GM12878 (cell line): ENCODE measurements at regions not wholly inside any gene's neighbourhood (a gene's known extent, or its start where the extent isn't known, plus 50 kb on each side); places are given as distances from the start of the nearest gene placed in this dataset.
A peak's percentile ranks its signal among the peaks of the same experiment; 100 is the strongest.

ENCODE experiments used
- BMI1 ChIP-seq: fragments of 450-650 bp; IDR thresholded peaks from 2 replicates; pipeline ENCODE4 v1.6.1; 2016; ENCODE audit warnings: mild to moderate bottlenecking, moderate library complexity, borderline replicate concordance
- CBX5 ChIP-seq: sonication (generic); IDR thresholded peaks from 2 replicates; pipeline ENCODE4 v1.6.1; 2016; ENCODE audit warnings: low read depth, moderate library complexity, mild to moderate bottlenecking, inconsistent platforms
- CHD2 ChIP-seq: IDR thresholded peaks from 2 replicates; pipeline ENCODE4 v1.6.1; 2011; ENCODE audit warnings: low read depth, low read length, improper control_type of control experiment, borderline replicate concordance
- CHD4 ChIP-seq: fragments of 200-600 bp; sonication (generic); IDR thresholded peaks from 2 replicates; pipeline ENCODE4 v1.6.1; 2016; ENCODE audit warnings: mild to moderate bottlenecking
- EED ChIP-seq: sonication (generic); IDR thresholded peaks from 2 replicates; pipeline ENCODE4 v1.6.1; 2016; ENCODE audit warnings: antibody characterized with exemption, low read depth
- EGR1 ChIP-seq, 2 experiments: IDR thresholded peaks; 1 replicate in 1 of 2; 2 replicates in 1 of 2; pipeline ENCODE4 v1.6.1; 2011 to 2012; ENCODE audit warnings: low read depth in 2 of 2, low read length in 2 of 2, borderline replicate concordance in 1 of 2, mild to moderate bottlenecking in 1 of 2, moderate library complexity in 1 of 2
- GATAD2B ChIP-seq: fragments of 450-650 bp; conservative IDR thresholded peaks from 2 replicates; pipeline ENCODE4 v1.6.1; 2017; ENCODE audit warnings: low read depth, mild to moderate bottlenecking, moderate library complexity
- HSF1 ChIP-seq: fragments of 150-350 bp; IDR thresholded peaks from 2 replicates; pipeline ENCODE4 v1.6.1; 2014; ENCODE audit warnings: mild to moderate bottlenecking, low read depth, low read length
- IKZF1 ChIP-seq: fragments of 450-650 bp; conservative IDR thresholded peaks from 2 replicates; pipeline ENCODE4 v1.6.1; 2017; ENCODE audit warnings: antibody characterized with exemption, mild to moderate bottlenecking
- IKZF2 ChIP-seq, 2 experiments: fragments of 450-650 bp; IDR thresholded peaks; 2 replicates each; pipeline ENCODE4 v1.6.1; 2017; ENCODE audit warnings: mild to moderate bottlenecking in 2 of 2, moderate library complexity in 2 of 2
- IRF3 ChIP-seq: fragments of 450-650 bp; IDR thresholded peaks from 2 replicates; pipeline ENCODE4 v1.6.1; 2014; ENCODE audit warnings: mild to moderate bottlenecking
- JUNB ChIP-seq: IDR thresholded peaks from 2 replicates; pipeline ENCODE4 v1.6.1; 2016; ENCODE audit warnings: antibody characterized with exemption, mild to moderate bottlenecking
- NKRF ChIP-seq: fragments of 450-650 bp; conservative IDR thresholded peaks from 2 replicates; pipeline ENCODE4 v1.6.1; 2017; ENCODE audit warnings: mild to moderate bottlenecking, moderate library complexity
- NR2F1 ChIP-seq: fragments of 450-650 bp; conservative IDR thresholded peaks from 2 replicates; pipeline ENCODE4 v1.6.1; 2017; ENCODE audit warnings: mild to moderate bottlenecking
- PML ChIP-seq: IDR thresholded peaks from 2 replicates; pipeline ENCODE4 v1.6.1; 2012; ENCODE audit warnings: low read length, inconsistent platforms
- RBBP5 ChIP-seq: fragments of 200-600 bp; sonication (generic); conservative IDR thresholded peaks from 2 replicates; pipeline ENCODE4 v1.6.1; 2016
- RUNX3 ChIP-seq: IDR thresholded peaks from 2 replicates; pipeline ENCODE4 v1.6.1; 2012; ENCODE audit warnings: low read length, inconsistent platforms
- TCF12 ChIP-seq: IDR thresholded peaks from 2 replicates; pipeline ENCODE4 v1.6.1; 2011; ENCODE audit warnings: low read depth, mild to moderate bottlenecking, low read length
- ZBTB33 ChIP-seq: fragments of 450-650 bp; IDR thresholded peaks from 2 replicates; pipeline ENCODE4 v1.6.1; 2017; ENCODE audit warnings: mild to moderate bottlenecking
- TF ChIP-seq, protein P1 (sequence below): fragments of 450-650 bp; IDR thresholded peaks from 2 replicates; pipeline ENCODE4 v1.6.1; 2017; ENCODE audit warnings: mild to moderate bottlenecking, moderate library complexity
- TF ChIP-seq, protein P2 (sequence below): IDR thresholded peaks from 2 replicates; pipeline ENCODE4 v1.6.1; 2011; ENCODE audit warnings: low read depth, low read length, improper control_type of control experiment, borderline replicate concordance

DNA sequence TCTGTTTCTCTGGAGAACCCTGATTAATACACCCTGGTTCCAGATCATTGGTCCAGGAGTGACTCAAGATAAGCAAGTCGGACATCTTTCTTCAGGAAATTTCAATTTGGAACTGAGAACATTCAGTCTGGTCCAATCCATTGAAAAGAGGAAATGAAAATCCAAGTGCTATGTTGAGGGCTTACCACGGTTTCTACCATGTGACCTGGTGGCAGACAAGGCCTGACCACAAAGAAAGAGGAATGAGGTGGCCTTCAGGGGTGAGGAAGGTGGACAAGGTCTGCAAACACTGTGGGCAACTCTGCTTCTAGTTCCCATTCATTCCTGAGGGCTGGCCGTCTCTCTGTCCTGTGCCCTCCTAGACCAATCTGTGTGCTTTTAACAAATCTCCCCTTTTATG is 149.2 kb upstream of the GHITM start (continued):
- TF ChIP-seq IRF3, result no peak
- TF ChIP-seq, protein P1, sequence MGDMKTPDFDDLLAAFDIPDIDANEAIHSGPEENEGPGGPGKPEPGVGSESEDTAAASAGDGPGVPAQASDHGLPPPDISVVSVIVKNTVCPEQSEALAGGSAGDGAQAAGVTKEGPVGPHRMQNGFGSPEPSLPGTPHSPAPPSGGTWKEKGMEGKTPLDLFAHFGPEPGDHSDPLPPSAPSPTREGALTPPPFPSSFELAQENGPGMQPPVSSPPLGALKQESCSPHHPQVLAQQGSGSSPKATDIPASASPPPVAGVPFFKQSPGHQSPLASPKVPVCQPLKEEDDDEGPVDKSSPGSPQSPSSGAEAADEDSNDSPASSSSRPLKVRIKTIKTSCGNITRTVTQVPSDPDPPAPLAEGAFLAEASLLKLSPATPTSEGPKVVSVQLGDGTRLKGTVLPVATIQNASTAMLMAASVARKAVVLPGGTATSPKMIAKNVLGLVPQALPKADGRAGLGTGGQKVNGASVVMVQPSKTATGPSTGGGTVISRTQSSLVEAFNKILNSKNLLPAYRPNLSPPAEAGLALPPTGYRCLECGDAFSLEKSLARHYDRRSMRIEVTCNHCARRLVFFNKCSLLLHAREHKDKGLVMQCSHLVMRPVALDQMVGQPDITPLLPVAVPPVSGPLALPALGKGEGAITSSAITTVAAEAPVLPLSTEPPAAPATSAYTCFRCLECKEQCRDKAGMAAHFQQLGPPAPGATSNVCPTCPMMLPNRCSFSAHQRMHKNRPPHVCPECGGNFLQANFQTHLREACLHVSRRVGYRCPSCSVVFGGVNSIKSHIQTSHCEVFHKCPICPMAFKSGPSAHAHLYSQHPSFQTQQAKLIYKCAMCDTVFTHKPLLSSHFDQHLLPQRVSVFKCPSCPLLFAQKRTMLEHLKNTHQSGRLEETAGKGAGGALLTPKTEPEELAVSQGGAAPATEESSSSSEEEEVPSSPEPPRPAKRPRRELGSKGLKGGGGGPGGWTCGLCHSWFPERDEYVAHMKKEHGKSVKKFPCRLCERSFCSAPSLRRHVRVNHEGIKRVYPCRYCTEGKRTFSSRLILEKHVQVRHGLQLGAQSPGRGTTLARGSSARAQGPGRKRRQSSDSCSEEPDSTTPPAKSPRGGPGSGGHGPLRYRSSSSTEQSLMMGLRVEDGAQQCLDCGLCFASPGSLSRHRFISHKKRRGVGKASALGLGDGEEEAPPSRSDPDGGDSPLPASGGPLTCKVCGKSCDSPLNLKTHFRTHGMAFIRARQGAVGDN, result no peak
- TF ChIP-seq CBX5, result no peak
- TF ChIP-seq, protein P2, sequence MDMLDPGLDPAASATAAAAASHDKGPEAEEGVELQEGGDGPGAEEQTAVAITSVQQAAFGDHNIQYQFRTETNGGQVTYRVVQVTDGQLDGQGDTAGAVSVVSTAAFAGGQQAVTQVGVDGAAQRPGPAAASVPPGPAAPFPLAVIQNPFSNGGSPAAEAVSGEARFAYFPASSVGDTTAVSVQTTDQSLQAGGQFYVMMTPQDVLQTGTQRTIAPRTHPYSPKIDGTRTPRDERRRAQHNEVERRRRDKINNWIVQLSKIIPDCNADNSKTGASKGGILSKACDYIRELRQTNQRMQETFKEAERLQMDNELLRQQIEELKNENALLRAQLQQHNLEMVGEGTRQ, result peak; percentile 45; the same call in 1 of the 2 replicates
- no peak for TF ChIP-seq PML
- TF ChIP-seq EED, result peak; percentile 90
- 0 out of 2 replicates have a peak, but pooled peaks have one; percentile 39 for TF ChIP-seq TCF12
- TF ChIP-seq IKZF2 (IDR thresholded peaks at IDR 0.05), result peak; percentile 95 to 96
- TF ChIP-seq BMI1, result peak; percentile 44; the same call in 1 of the 2 replicates
- TF ChIP-seq NKRF, result no peak
- no peak for TF ChIP-seq ZBTB33
- TF ChIP-seq HSF1, result no peak
- TF ChIP-seq JUNB, result no peak; the same call in 1 of the 2 replicates
- TF ChIP-seq GATAD2B, result no peak
- TF ChIP-seq CHD2, result 0 out of 2 replicates have a peak, but pooled peaks have one; percentile 51
- TF ChIP-seq NR2F1, result peak; percentile 77
- TF ChIP-seq CHD4, result no peak
- TF ChIP-seq RUNX3, result peak; percentile 98
- no peak for TF ChIP-seq EGR1 (IDR thresholded peaks at IDR 0.05; ENCODE audit: borderline replicate concordance in 1 of 2, low read depth in 2 of 2, low read length in 2 of 2)
- TF ChIP-seq IKZF1, result peak; percentile 89
- TF ChIP-seq RBBP5, result no peak
